ENCODE measurements at regions not wholly inside any gene's neighbourhood (a gene's known extent, or its start where the extent isn't known, plus 50 kb on each side); places are given as distances from the start of the nearest gene placed in this dataset.

GRCh38 chr3:81958972-81959640 is 197.7 kb upstream of the GBE1 start:
- Histone ChIP-seq H4K20me1 (ENCODE audit: low read length) (no peaks in the 10 kb centered on the region), H3K4me2 (ENCODE audit: low read length) (no peak overlapping the region), H3F3A (ENCODE audit: low read length, unreplicated experiment) (no peaks in the 10 kb centered on the region), H3K36me3 (ENCODE audit: low read depth, low read length) (no peaks in the 10 kb centered on the region), H3K27me3 (ENCODE audit: low read length) (no peaks in the 10 kb centered on the region), H3K4me3 (ENCODE audit: low read length) (no peak overlapping the region), H2AFZ (ENCODE audit: low read length) (no peak overlapping the region), H3K27ac (ENCODE audit: low read length) (no peak overlapping the region), H3K9me2 (replicated peaks; ENCODE audit: low read length) (no peaks in the 10 kb centered on the region), H3K9me3 (ENCODE audit: low read length) (no peaks in the 10 kb centered on the region), H3K9ac (ENCODE audit: low read length) (no peak overlapping the region), H3K79me2 (ENCODE audit: low read length) (no peaks in the 10 kb centered on the region), H3K4me1 (ENCODE audit: insufficient read depth, low read length) (peaks cover 9% of the 10 kb centered on the region; the same call in 1 of the 2 replicates)
- ChIA-PET CTCF (no interaction called here), POLR2A (ENCODE audit: unreplicated experiment) (no interaction called here)
- no peak for DNase-seq
- no peak for TF ChIP-seq EZH2phosphoT487 (IDR thresholded peaks at IDR 0.05; ENCODE audit: borderline replicate concordance, low read length)
- TF ChIP-seq, protein P1, sequence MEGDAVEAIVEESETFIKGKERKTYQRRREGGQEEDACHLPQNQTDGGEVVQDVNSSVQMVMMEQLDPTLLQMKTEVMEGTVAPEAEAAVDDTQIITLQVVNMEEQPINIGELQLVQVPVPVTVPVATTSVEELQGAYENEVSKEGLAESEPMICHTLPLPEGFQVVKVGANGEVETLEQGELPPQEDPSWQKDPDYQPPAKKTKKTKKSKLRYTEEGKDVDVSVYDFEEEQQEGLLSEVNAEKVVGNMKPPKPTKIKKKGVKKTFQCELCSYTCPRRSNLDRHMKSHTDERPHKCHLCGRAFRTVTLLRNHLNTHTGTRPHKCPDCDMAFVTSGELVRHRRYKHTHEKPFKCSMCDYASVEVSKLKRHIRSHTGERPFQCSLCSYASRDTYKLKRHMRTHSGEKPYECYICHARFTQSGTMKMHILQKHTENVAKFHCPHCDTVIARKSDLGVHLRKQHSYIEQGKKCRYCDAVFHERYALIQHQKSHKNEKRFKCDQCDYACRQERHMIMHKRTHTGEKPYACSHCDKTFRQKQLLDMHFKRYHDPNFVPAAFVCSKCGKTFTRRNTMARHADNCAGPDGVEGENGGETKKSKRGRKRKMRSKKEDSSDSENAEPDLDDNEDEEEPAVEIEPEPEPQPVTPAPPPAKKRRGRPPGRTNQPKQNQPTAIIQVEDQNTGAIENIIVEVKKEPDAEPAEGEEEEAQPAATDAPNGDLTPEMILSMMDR (conservative IDR thresholded peaks at IDR 0.05; ENCODE audit: low read depth, low read length): no peak
- no peak for ATAC-seq
- no TSS peak for BruUV-seq (replicated peaks)
- intact Hi-C loops (cut with micrococcal nuclease): no loop called here

DNA sequence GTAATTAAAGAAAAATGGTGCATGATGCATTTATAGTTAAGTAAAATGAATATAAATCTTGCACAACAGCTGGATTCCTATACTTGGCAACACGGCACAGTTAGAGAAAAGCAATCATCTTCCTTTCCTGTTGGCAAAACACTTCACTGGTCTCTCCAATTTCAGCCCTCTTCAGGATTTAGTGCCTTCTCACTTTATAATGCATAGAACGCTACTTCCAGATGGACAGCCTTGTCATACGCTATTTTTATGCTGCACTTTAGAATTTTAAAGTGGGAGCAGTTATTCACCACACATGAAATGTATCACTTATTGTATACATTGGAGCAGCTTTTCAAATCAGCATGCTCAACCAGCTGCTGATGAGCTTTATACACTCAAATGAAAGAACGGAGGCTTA is 194.4 kb upstream of the GBE1 start:
- Histone ChIP-seq H2AFZ (ENCODE audit: low read length) (no peak overlapping the region), H3K27ac (ENCODE audit: low read length) (no peak overlapping the region), H3K4me3 (ENCODE audit: low read length) (no peak overlapping the region), H3K4me1 (ENCODE audit: insufficient read depth, low read length) (no peaks in the 10 kb centered on the region), H3K9me3 (ENCODE audit: low read length) (no peaks in the 10 kb centered on the region), H3K79me2 (ENCODE audit: low read length) (no peaks in the 10 kb centered on the region), H3K36me3 (ENCODE audit: low read depth, low read length) (no peaks in the 10 kb centered on the region), H3K9ac (ENCODE audit: low read length) (no peak overlapping the region), H3F3A (ENCODE audit: low read length, unreplicated experiment) (no peaks in the 10 kb centered on the region), H3K9me2 (replicated peaks; ENCODE audit: low read length) (no peaks in the 10 kb centered on the region), H3K27me3 (ENCODE audit: low read length) (no peaks in the 10 kb centered on the region), H3K4me2 (ENCODE audit: low read length) (peak overlapping the region; percentile 10; the same call in 1 of the 2 replicates), H4K20me1 (ENCODE audit: low read length) (no peaks in the 10 kb centered on the region)
- no peak for DNase-seq
- ChIA-PET POLR2A (ENCODE audit: unreplicated experiment) (interaction anchor here (0.6 kb wide), 1 partner anchor 11 kb away, joined by 10 read pairs; no protein-coding TSS in a partner anchor), CTCF (no interaction called here)
- no peak for ATAC-seq
- intact Hi-C loops (cut with micrococcal nuclease): no loop called here
- BruUV-seq (replicated peaks): no TSS peak
- TF ChIP-seq EZH2 (IDR thresholded peaks at IDR 0.05; ENCODE audit: low read length, unreplicated experiment): no peak
- no peak for TF ChIP-seq EZH2phosphoT487 (IDR thresholded peaks at IDR 0.05; ENCODE audit: borderline replicate concordance, low read length)
- TF ChIP-seq, protein P1 (conservative IDR thresholded peaks at IDR 0.05; ENCODE audit: low read depth, low read length): no peak

DNA sequence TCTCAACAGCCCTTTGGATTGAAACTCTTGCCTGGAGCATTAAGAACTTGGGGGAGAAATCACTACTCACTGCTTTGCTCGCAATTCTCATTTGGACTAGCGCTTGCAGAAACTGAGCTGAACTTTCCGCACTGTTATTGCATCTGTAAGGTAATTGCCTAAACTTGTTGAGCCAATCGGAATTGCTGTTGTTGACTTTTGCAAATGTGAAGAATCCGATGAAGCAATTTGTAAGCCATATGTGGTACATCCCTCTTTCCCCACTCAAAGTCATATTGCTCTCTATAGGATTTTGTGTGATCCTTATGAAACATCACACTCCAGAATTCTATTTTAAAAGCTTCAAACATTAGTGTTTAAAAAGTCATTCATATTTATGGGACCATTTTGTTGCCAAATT is 191.7 kb upstream of the GBE1 start:
- Histone ChIP-seq H3K27me3 (ENCODE audit: low read length) (no peaks in the 10 kb centered on the region), H2AFZ (ENCODE audit: low read length) (no peak overlapping the region; the same call in 1 of the 2 replicates), H3K9ac (ENCODE audit: low read length) (no peak overlapping the region), H3K79me2 (ENCODE audit: low read length) (no peaks in the 10 kb centered on the region), H4K20me1 (ENCODE audit: low read length) (no peaks in the 10 kb centered on the region), H3K36me3 (ENCODE audit: low read depth, low read length) (no peaks in the 10 kb centered on the region), H3K9me2 (replicated peaks; ENCODE audit: low read length) (no peaks in the 10 kb centered on the region), H3K4me1 (ENCODE audit: insufficient read depth, low read length) (no peaks in the 10 kb centered on the region), H3K4me2 (ENCODE audit: low read length) (no peak overlapping the region), H3K4me3 (ENCODE audit: low read length) (no peak overlapping the region), H3K9me3 (ENCODE audit: low read length) (no peaks in the 10 kb centered on the region), H3K27ac (ENCODE audit: low read length) (no peak overlapping the region), H3F3A (ENCODE audit: low read length, unreplicated experiment) (no peaks in the 10 kb centered on the region)
- ChIA-PET POLR2A (ENCODE audit: unreplicated experiment) (no interaction called here), CTCF (no interaction called here)
- TF ChIP-seq EZH2phosphoT487 (IDR thresholded peaks at IDR 0.05; ENCODE audit: borderline replicate concordance, low read length) (no peak), EZH2 (IDR thresholded peaks at IDR 0.05; ENCODE audit: low read length, unreplicated experiment) (no peak)
- TF ChIP-seq, protein P1 (conservative IDR thresholded peaks at IDR 0.05; ENCODE audit: low read depth, low read length): no peak
- DNase-seq: no peak
- ATAC-seq: no peak
- intact Hi-C loops (cut with micrococcal nuclease): no loop called here
- no TSS peak for BruUV-seq (replicated peaks)

Data from PC-3 (cell line).